HepG2 (cell line): ENCODE measurements at regions not wholly inside any gene's neighbourhood (a gene's known extent, or its start where the extent isn't known, plus 50 kb on each side); places are given as distances from the start of the nearest gene placed in this dataset.

Experiments
- ATAC-seq: fragments of 200-7000 bp; cut with Tn5 transposase; 3 replicates; pipeline ENCODE4 v1.9.1; 2020; ENCODE audit warnings: mild to moderate bottlenecking, moderate library complexity
- BruUV-seq: library from RNA; stranded (reverse); fragments of 400-500 nt; replicated peaks from 2 replicates; lab custom pipeline; 2021; lab: Mats Ljungman, UMichigan
- CTCF ChIA-PET: fragments of 300-600 bp; formaldehyde crosslinking; extraction: SDS; loops from one replicate; lab custom pipeline; 2021; ENCODE audit warnings: low total read pairs, inconsistent platforms, low intra/inter-chr PET ratio; lab: Yijun Ruan, JAX
- POLR2A ChIA-PET: fragments of 350-600 bp; sonication (Branson Sonifier 250); formaldehyde crosslinking; loops from one replicate; lab custom pipeline; 2020; ENCODE audit warnings: antibody characterized with exemption, inconsistent platforms; lab: Yijun Ruan, JAX
- DNase-seq: peaks from one replicate; pipeline ENCODE4 v3.0.0-alpha.2; 2015; ENCODE audit warnings: low spot score
- FAIRE-seq: peaks from 3 replicates; lab custom pipeline; 2011; peaks lifted over from hg19 to GRCh38; lab: Jason Lieb, UNC
- H2AFZ ChIP-seq: one replicate; pipeline ENCODE4 v1.6.1; 2011; ENCODE audit warnings: low read length, inconsistent platforms
- H3K27ac ChIP-seq: fragments of 300-600 bp; 3 replicates; pipeline ENCODE4 v1.8.0; 2011; ENCODE audit warnings: mixed run types, mild to moderate bottlenecking, mixed read lengths, low read length, inconsistent platforms; ENCODE audit not compliant: insufficient read depth; ENCODE audit errors: extremely low read length
- H3K27me3 ChIP-seq, 2 experiments: fragments of 200-600 bp in 1 of 2; 2 replicates in 1 of 2; 3 replicates in 1 of 2; pipeline versions ENCODE4 v1.6.0 to v1.8.0; 2011; ENCODE audit warnings: low read length in 2 of 2, mild to moderate bottlenecking in 2 of 2, moderate library complexity in 2 of 2, inconsistent platforms in 1 of 2; ENCODE audit not compliant: insufficient read depth in 2 of 2, control insufficient read depth in 1 of 2
- H3K36me3 ChIP-seq, 2 experiments: fragments of 200-600 bp in 1 of 2; replicated peaks in 1 of 2; 2 replicates in 1 of 2; 3 replicates in 1 of 2; pipeline versions ENCODE4 v1.5.1 to v1.8.0; 2011; ENCODE audit warnings: low read length in 2 of 2, inconsistent platforms in 1 of 2; ENCODE audit not compliant: insufficient read depth in 2 of 2, control insufficient read depth in 1 of 2
- H3K4me1 ChIP-seq: 2 replicates; pipeline ENCODE4 v1.5.1; 2012; ENCODE audit warnings: low read length, inconsistent platforms; ENCODE audit not compliant: insufficient read depth
- H3K4me2 ChIP-seq: 2 replicates; pipeline ENCODE4 v1.6.0; 2011; ENCODE audit warnings: low read depth, low read length, inconsistent platforms
- H3K4me3 ChIP-seq, 3 experiments: fragments of 200-600 bp in 1 of 3; sonication (generic), shearing (Covaris generic) in 1 of 3; replicated peaks in 1 of 3; 2 replicates each; pipeline ENCODE4 v1.5.1; 2011 to 2016; ENCODE audit warnings: low read length in 3 of 3, inconsistent platforms in 2 of 3, low read depth in 2 of 3, mild to moderate bottlenecking in 2 of 3, control low read depth in 1 of 3, mixed read lengths in 1 of 3; ENCODE audit not compliant: insufficient read depth in 1 of 3
- H3K79me2 ChIP-seq: one replicate; pipeline ENCODE4 v1.6.1; 2011; ENCODE audit warnings: low read length, inconsistent platforms; ENCODE audit not compliant: insufficient read depth
- H3K9ac ChIP-seq: 2 replicates; pipeline ENCODE4 v1.6.0; 2011; ENCODE audit warnings: mild to moderate bottlenecking, low read depth, low read length, inconsistent platforms; ENCODE audit not compliant: insufficient read depth
- H3K9me3 ChIP-seq: 2 replicates; pipeline ENCODE4 v1.5.1; 2012; ENCODE audit warnings: mild to moderate bottlenecking, low read length
- H4K20me1 ChIP-seq: 2 replicates; pipeline ENCODE4 v1.6.0; 2011; ENCODE audit warnings: inconsistent platforms, mild to moderate bottlenecking, low read length, moderate library complexity; ENCODE audit not compliant: insufficient read depth
- ADNP ChIP-seq: sonication (generic); formaldehyde crosslinking; IDR thresholded peaks from 2 replicates; pipeline ENCODE4 v1.4.0; 2020; ENCODE audit warnings: missing genetic modification reagents
- CSRNP2 ChIP-seq: sonication (generic); formaldehyde crosslinking; conservative IDR thresholded peaks from 2 replicates; pipeline ENCODE4 v1.8.0; 2022; ENCODE audit warnings: low read depth, missing genetic modification reagents
- HDAC6 ChIP-seq: fragments of 200-600 bp; sonication (generic); IDR thresholded peaks from 2 replicates; pipeline ENCODE4 v1.7.0; 2017; ENCODE audit warnings: mild to moderate bottlenecking, antibody characterized with exemption, low read length, low read depth
- KAT8 ChIP-seq: IDR thresholded peaks from 2 replicates; pipeline ENCODE4 v1.6.1; 2016; ENCODE audit warnings: missing genetic modification reagents, missing compliant biosample characterization
- RXRA ChIP-seq: sonication (generic); formaldehyde crosslinking; IDR thresholded peaks from 2 replicates; pipeline ENCODE4 v1.5.1; 2020; ENCODE audit warnings: missing genetic modification reagents
- STAT5B ChIP-seq: sonication (generic); formaldehyde crosslinking; IDR thresholded peaks from 2 replicates; pipeline ENCODE4 v1.4.0; 2020; ENCODE audit warnings: missing genetic modification reagents
- YEATS2 ChIP-seq: sonication (generic); formaldehyde crosslinking; IDR thresholded peaks from 2 replicates; pipeline ENCODE4 v1.4.0; 2020; ENCODE audit warnings: missing genetic modification reagents, borderline replicate concordance
- ZBTB21 ChIP-seq: sonication (generic); formaldehyde crosslinking; IDR thresholded peaks from 2 replicates; pipeline ENCODE4 v1.4.0; 2020; ENCODE audit warnings: missing genetic modification reagents
- ZFYVE20 ChIP-seq: sonication (generic); formaldehyde crosslinking; IDR thresholded peaks from 2 replicates; pipeline ENCODE4 v1.8.0; 2023; ENCODE audit warnings: low read depth, mild to moderate bottlenecking, moderate library complexity, missing genetic modification reagents, borderline replicate concordance
- ZNF18 ChIP-seq: sonication (generic); formaldehyde crosslinking; IDR thresholded peaks from 2 replicates; pipeline ENCODE4 v1.8.0; 2022; ENCODE audit warnings: mild to moderate bottlenecking, missing genetic modification reagents; ENCODE audit not compliant: insufficient replicate concordance
- ZNF431 ChIP-seq: sonication (generic); formaldehyde crosslinking; IDR thresholded peaks from 2 replicates; pipeline ENCODE4 v1.9.0; 2022; ENCODE audit warnings: missing genetic modification reagents, low read depth, mild to moderate bottlenecking, borderline replicate concordance
- ZNF83 ChIP-seq: sonication (generic); formaldehyde crosslinking; IDR thresholded peaks from 2 replicates; pipeline ENCODE4 v1.4.0; 2020; ENCODE audit warnings: missing genetic modification reagents, mild to moderate bottlenecking, borderline replicate concordance
- ZNF839 ChIP-seq: sonication (generic); formaldehyde crosslinking; IDR thresholded peaks from 2 replicates; pipeline ENCODE4 v1.4.0; 2020; ENCODE audit warnings: missing genetic modification reagents, mild to moderate bottlenecking, borderline replicate concordance
- WGBS: methylation state at CpG from one replicate; pipeline ENCODE4 v1.1.6; 2017; ENCODE audit warnings: low lambda C conversion rate; 5-methylcytosine and 5-hydroxymethylcytosine counted together
- in situ Hi-C: cut with HindIII; loops from 2 replicates; pipeline ENCODE4 v1.10.0; 2017; ENCODE audit warnings: low pct_unique_long_range_greater_than_20kb; ENCODE audit not compliant: extremely low pct_ligation_motif_present
- intact Hi-C: fragments of 100-400 bp; cut with micrococcal nuclease; formaldehyde crosslinking; loops from one replicate; pipeline ENCODE4 v1.10.0; 2022; ENCODE audit not compliant: unreplicated experiment
- TF ChIP-seq, protein P1 (sequence below): IDR thresholded peaks from 2 replicates; pipeline ENCODE4 v1.6.1; 2016; ENCODE audit warnings: missing genetic modification reagents, missing compliant biosample characterization

DNA sequence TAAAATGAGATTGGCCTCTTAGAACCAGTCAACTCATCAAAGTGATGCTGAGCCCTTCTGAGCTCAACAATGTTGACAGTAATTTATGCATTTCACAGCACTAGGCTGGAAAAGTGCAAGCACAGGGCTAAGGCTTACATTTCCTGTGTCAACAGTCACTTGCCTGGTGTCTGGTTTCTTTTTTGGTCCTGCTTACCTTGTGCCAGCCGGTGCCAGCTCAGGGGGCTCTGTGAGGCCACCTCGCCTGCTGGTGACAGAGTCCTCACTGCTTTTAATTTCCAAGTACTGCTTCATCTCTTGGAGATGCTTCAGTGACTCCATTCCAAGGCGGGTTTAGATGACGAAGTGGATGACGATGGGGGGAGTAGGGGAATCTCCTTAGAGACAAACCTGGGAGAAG, 53.1 kb upstream of the KCNA1 start:
- 4% methylated on average over 5 of the region's 5 CpGs for WGBS
- FAIRE-seq = no peak
- intact Hi-C loops (no loop called here), in situ Hi-C loops (loop anchor here (5.0 kb wide), 2 partner anchors 146 to 231 kb away; no protein-coding TSS in a partner anchor)
- H2AFZ ChIP-seq = no peak overlapping the region
- H3K9ac ChIP-seq = no peak overlapping the region
- TF ChIP-seq, protein P1, sequence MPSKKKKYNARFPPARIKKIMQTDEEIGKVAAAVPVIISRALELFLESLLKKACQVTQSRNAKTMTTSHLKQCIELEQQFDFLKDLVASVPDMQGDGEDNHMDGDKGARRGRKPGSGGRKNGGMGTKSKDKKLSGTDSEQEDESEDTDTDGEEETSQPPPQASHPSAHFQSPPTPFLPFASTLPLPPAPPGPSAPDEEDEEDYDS (CRISPR knock-in tag) = no peak
- TF ChIP-seq HDAC6 = no peak
- no peak for TF ChIP-seq RXRA (CRISPR knock-in tag)
- no peak for TF ChIP-seq KAT8 (CRISPR knock-in tag)
- no peak for TF ChIP-seq STAT5B (CRISPR knock-in tag)
- no peak for TF ChIP-seq ZNF839 (CRISPR knock-in tag)
- TF ChIP-seq ZNF18 (CRISPR knock-in tag) = no peak
- no peak for TF ChIP-seq ADNP (CRISPR knock-in tag)
- no peak for TF ChIP-seq ZNF83
- TF ChIP-seq YEATS2 (CRISPR knock-in tag) = no peak
- TF ChIP-seq ZFYVE20 (CRISPR knock-in tag) = no peak
- no peak for TF ChIP-seq CSRNP2 (CRISPR knock-in tag)
- no peak for TF ChIP-seq ZNF431 (CRISPR knock-in tag)
- no peak for TF ChIP-seq ZBTB21 (CRISPR knock-in tag)
- no peak for DNase-seq
- no peak overlapping the region for H3K4me2 ChIP-seq
- H3K27me3 ChIP-seq = peaks cover 0 to 53% of the 10 kb centered on the region in 2 experiments; a peak in 4 of 5 replicates
- H3K27ac ChIP-seq = no peak overlapping the region
- POLR2A ChIA-PET = no interaction called here
- no TSS peak for BruUV-seq
- no peaks in the 10 kb centered on the region for H3K9me3 ChIP-seq
- H3K36me3 ChIP-seq = no peaks in the 10 kb centered on the region
- ATAC-seq = no peak
- no peaks in the 10 kb centered on the region for H4K20me1 ChIP-seq
- H3K79me2 ChIP-seq = no peaks in the 10 kb centered on the region
- peaks cover 10% of the 10 kb centered on the region for H3K4me1 ChIP-seq
- CTCF ChIA-PET = interaction anchor here (4.2 kb wide), 1 partner anchor 145 kb away, joined by 40 read pairs; no protein-coding TSS in a partner anchor
- H3K4me3 ChIP-seq = no peak overlapping the region
